DOHH2 (cell line): ENCODE measurements at regions not wholly inside any gene's neighbourhood (a gene's known extent, or its start where the extent isn't known, plus 50 kb on each side); places are given as distances from the start of the nearest gene placed in this dataset.
"Not testable (repeated sequence)": the region's sequence is repeated elsewhere in the genome, so short reads cannot be mapped to it uniquely, and the experiment has no call there.

ENCODE experiments used
- H3F3A ChIP-seq: fragments of 200-600 bp; sonication (generic), shearing (Covaris generic); 2 replicates; pipeline ENCODE4 v1.6.0; 2016; ENCODE audit warnings: antibody characterized with exemption, mild to moderate bottlenecking; ENCODE audit not compliant: control insufficient read depth, insufficient read depth
- H3K27ac ChIP-seq: fragments of 200-600 bp; sonication (generic); 2 replicates; pipeline ENCODE4 v1.5.1; 2014; ENCODE audit warnings: low read depth, mild to moderate bottlenecking, low read length, moderate library complexity
- H3K27me3 ChIP-seq: fragments of 200-600 bp; sonication (generic); 2 replicates; pipeline ENCODE4 v1.6.1; 2014; ENCODE audit warnings: mild to moderate bottlenecking, low read length, mixed read lengths; ENCODE audit not compliant: control insufficient read depth
- H3K36me3 ChIP-seq: fragments of 200-600 bp; sonication (generic); 2 replicates; pipeline ENCODE4 v1.6.1; 2014; ENCODE audit warnings: mild to moderate bottlenecking, low read length, moderate library complexity, mixed read lengths; ENCODE audit not compliant: control insufficient read depth
- H3K4me1 ChIP-seq: fragments of 200-600 bp; sonication (generic); 2 replicates; pipeline ENCODE4 v1.6.1; 2014; ENCODE audit warnings: mild to moderate bottlenecking, low read length, mixed read lengths; ENCODE audit not compliant: control insufficient read depth
- H3K4me2 ChIP-seq: fragments of 200-600 bp; sonication (generic); 2 replicates; pipeline ENCODE4 v1.6.0; 2014; ENCODE audit warnings: mild to moderate bottlenecking, low read length, moderate library complexity
- H3K4me3 ChIP-seq: fragments of 200-600 bp; sonication (generic); 2 replicates; pipeline ENCODE4 v1.5.1; 2014; ENCODE audit warnings: mild to moderate bottlenecking, low read length, mixed read lengths
- H3K79me2 ChIP-seq: fragments of 200-600 bp; sonication (generic); 2 replicates; pipeline ENCODE4 v1.6.1; 2014; ENCODE audit warnings: mild to moderate bottlenecking, low read length, mixed read lengths; ENCODE audit not compliant: control insufficient read depth
- H3K9me2 ChIP-seq: fragments of 200-600 bp; sonication (generic); replicated peaks from 2 replicates; pipeline ENCODE4 v1.6.1; 2014; ENCODE audit warnings: mild to moderate bottlenecking, low read length, mixed read lengths; ENCODE audit not compliant: control insufficient read depth
- H3K9me3 ChIP-seq: fragments of 200-600 bp; sonication (generic); 2 replicates; pipeline ENCODE4 v1.6.1; 2014; ENCODE audit warnings: antibody characterized with exemption, low read length, mixed read lengths; ENCODE audit not compliant: control insufficient read depth, insufficient read depth
- H4K20me1 ChIP-seq: fragments of 200-600 bp; sonication (generic); 2 replicates; pipeline ENCODE4 v1.6.0; 2014; ENCODE audit warnings: low read depth, mild to moderate bottlenecking, antibody characterized with exemption, low read length, moderate library complexity; ENCODE audit not compliant: control insufficient read depth, insufficient read depth
- EZH2phosphoT487 ChIP-seq: fragments of 200-600 bp; sonication (generic); IDR thresholded peaks from 2 replicates; pipeline ENCODE4 v1.6.1; 2017; ENCODE audit warnings: borderline replicate concordance, mild to moderate bottlenecking, antibody characterized with exemption, low read length, moderate library complexity, mixed read lengths
- TF ChIP-seq, protein P1 (sequence below): fragments of 200-600 bp; sonication (generic); IDR thresholded peaks from one replicate; pipeline ENCODE4 v1.5.1; 2014; ENCODE audit warnings: antibody characterized with exemption, mild to moderate bottlenecking, low read depth, low read length; ENCODE audit not compliant: poor library complexity, severe bottlenecking

DNA sequence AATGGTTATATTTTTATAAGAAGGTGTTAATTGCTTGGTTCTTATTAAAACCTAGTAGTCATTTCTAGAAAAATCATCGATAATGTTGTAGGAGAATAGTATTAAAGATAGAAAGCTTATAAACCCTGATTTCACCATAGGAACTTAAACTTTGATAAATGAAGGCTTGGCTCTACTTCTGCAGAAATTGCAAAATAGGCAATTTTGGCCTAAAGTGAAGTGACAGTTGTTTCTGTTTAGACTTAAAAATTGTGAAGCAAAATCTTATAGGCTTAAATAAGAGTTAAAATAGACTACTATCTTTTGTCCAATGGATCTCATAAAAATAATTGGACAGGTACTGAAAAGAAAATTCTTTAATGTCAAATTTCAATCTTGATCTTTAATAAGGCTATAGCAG is 321.6 kb upstream of the FZD8 start:
- Histone ChIP-seq H3K79me2 (no peaks in the 10 kb centered on the region), H3K4me3 (no peak overlapping the region), H4K20me1 (no peaks in the 10 kb centered on the region), H3F3A (no peaks in the 10 kb centered on the region), H3K4me2 (no peak overlapping the region), H3K9me2 (no peaks in the 10 kb centered on the region), H3K27me3 (no peaks in the 10 kb centered on the region), H3K36me3 (no peaks in the 10 kb centered on the region), H3K4me1 (no peaks in the 10 kb centered on the region), H3K9me3 (no peaks in the 10 kb centered on the region), H3K27ac (no peak overlapping the region)
- TF ChIP-seq, protein P1, sequence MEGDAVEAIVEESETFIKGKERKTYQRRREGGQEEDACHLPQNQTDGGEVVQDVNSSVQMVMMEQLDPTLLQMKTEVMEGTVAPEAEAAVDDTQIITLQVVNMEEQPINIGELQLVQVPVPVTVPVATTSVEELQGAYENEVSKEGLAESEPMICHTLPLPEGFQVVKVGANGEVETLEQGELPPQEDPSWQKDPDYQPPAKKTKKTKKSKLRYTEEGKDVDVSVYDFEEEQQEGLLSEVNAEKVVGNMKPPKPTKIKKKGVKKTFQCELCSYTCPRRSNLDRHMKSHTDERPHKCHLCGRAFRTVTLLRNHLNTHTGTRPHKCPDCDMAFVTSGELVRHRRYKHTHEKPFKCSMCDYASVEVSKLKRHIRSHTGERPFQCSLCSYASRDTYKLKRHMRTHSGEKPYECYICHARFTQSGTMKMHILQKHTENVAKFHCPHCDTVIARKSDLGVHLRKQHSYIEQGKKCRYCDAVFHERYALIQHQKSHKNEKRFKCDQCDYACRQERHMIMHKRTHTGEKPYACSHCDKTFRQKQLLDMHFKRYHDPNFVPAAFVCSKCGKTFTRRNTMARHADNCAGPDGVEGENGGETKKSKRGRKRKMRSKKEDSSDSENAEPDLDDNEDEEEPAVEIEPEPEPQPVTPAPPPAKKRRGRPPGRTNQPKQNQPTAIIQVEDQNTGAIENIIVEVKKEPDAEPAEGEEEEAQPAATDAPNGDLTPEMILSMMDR: no peak
- no peak for TF ChIP-seq EZH2phosphoT487

DNA sequence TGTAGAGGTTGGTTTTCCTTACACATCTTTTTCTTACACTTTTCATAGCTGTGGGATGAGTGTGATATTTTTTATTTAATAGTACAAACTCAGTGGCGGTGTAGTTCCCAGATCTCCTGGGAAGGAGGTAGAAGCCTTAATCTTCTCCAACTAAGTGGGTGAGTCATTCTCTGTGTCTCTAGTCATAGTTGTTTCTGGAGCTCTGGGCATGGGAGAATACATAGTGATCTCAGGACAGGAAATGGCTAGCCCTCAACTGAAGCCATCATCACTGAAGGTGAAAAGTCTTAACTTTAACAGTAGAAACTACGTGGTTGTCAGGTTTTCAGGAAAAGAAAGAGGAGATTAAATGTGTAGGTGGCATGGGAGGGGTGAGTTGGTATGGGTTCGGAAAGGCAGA is 319.4 kb upstream of the FZD8 start:
- TF ChIP-seq EZH2phosphoT487: no peak
- TF ChIP-seq, protein P1: no peak
- Histone ChIP-seq H3K27ac (no peak overlapping the region), H4K20me1 (no peaks in the 10 kb centered on the region), H3K9me2 (no peaks in the 10 kb centered on the region), H3K79me2 (no peaks in the 10 kb centered on the region), H3K4me1 (no peaks in the 10 kb centered on the region), H3K36me3 (no peaks in the 10 kb centered on the region), H3K9me3 (no peaks in the 10 kb centered on the region), H3F3A (no peaks in the 10 kb centered on the region), H3K4me3 (no peak overlapping the region), H3K27me3 (no peaks in the 10 kb centered on the region), H3K4me2 (no peak overlapping the region)

DNA sequence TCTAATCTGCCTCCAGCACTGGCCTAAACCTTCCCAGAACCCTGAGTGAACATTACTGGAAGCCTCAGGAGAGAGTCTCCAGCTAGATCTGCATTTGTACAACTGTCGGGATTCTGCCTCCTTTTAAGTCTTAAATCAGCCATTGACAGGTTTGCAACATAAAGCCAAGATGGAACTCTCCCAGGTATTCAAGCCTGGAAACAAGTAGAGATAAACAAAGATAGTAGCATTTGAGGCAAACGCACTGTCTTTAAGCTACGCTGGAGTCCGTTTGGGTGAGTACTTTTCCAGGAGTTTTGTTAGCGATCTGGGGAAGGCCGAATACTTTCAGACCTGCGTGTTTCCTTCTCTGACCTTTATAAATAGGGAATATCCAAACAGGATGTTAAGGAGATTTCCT is 317.2 kb upstream of the FZD8 start:
- H3K27ac ChIP-seq: no peak overlapping the region
- H3K4me3 ChIP-seq: no peak overlapping the region
- no peak overlapping the region for H3K4me2 ChIP-seq
- H3K79me2 ChIP-seq: no peaks in the 10 kb centered on the region
- no peaks in the 10 kb centered on the region for H3K36me3 ChIP-seq
- H3K9me3 ChIP-seq: no peaks in the 10 kb centered on the region
- H3K4me1 ChIP-seq: no peaks in the 10 kb centered on the region
- TF ChIP-seq EZH2phosphoT487: no peak
- TF ChIP-seq, protein P1: no peak
- H3F3A ChIP-seq: no peaks in the 10 kb centered on the region
- H3K27me3 ChIP-seq: no peaks in the 10 kb centered on the region
- H3K9me2 ChIP-seq: no peaks in the 10 kb centered on the region
- no peaks in the 10 kb centered on the region for H4K20me1 ChIP-seq

DNA sequence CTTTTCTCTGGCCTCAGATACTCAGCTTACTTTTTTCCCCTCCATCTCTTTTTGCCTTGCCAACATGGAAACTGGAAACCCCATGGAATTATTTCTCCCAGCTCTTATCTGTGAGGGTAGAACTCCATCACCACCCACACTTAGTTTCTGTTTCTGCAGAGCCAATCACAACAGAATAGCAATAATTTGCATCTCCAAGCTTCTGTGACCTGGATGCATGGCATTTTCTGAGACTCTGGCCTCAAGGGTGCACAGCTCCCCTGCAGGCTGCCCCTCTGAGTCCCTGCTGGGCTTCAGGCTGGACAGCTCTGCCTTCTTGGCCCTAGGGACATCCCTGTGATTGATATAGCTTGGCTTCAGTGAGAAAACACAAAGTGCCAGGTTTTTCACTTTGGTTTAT is 316.5 kb upstream of the FZD8 start:
- not testable (repeated sequence) for H3K27me3 ChIP-seq, H3F3A ChIP-seq, H3K4me3 ChIP-seq, H3K9me3 ChIP-seq, H4K20me1 ChIP-seq, H3K79me2 ChIP-seq, H3K4me2 ChIP-seq, H3K9me2 ChIP-seq, H3K27ac ChIP-seq, H3K36me3 ChIP-seq, H3K4me1 ChIP-seq
